Omental fat pad (tissue), 3 donors: ENCODE measurements at regions not wholly inside any gene's neighbourhood (a gene's known extent, or its start where the extent isn't known, plus 50 kb on each side); places are given as distances from the start of the nearest gene placed in this dataset.
"Not testable (repeated sequence)": the region's sequence is repeated elsewhere in the genome, so short reads cannot be mapped to it uniquely, and the experiment has no call there.

Experiments used
- ATAC-seq: fragments of 150-250 bp; one replicate; pipeline ENCODE4 v1.9.1; 2016; ENCODE audit warnings: mild to moderate bottlenecking, moderate library complexity; ENCODE audit not compliant: low FRiP score
- DNase-seq: peaks from one replicate; pipeline ENCODE4 v3.0.0-alpha.2; 2019; ENCODE audit warnings: low spot score
- CTCF ChIP-seq, 3 donors: fragments of 450-650 bp; IDR thresholded peaks; one replicate each; pipeline ENCODE4 v1.5.1; 2016 to 2017; ENCODE audit warnings: antibody characterized with exemption in 3 of 3, mild to moderate bottlenecking in 3 of 3, moderate library complexity in 2 of 3

- ATAC-seq (no peak), DNase-seq (no peak)
- no peak for TF ChIP-seq CTCF (IDR thresholded peaks at IDR 0.05)
Observed at GRCh38 chr3:144496141-144496835, 524.7 kb downstream of the DIPK2A start.

- no peak for ATAC-seq
Observed at GRCh38 chr3:144497452-144497851, 525.8 kb downstream of the DIPK2A start.

GRCh38 chr3:144499001-144499930 is 527.6 kb downstream of the DIPK2A start:
- no peak for ATAC-seq
- no peak for TF ChIP-seq CTCF (IDR thresholded peaks at IDR 0.05)
- DNase-seq = no peak

More at GRCh38 chr3:144497452-144497851, 525.8 kb downstream of the DIPK2A start:
- no peak for TF ChIP-seq CTCF (IDR thresholded peaks at IDR 0.05)
- DNase-seq = no peak

GRCh38 chr3:144501467-144501866 is 529.8 kb downstream of the DIPK2A start:
- TF ChIP-seq CTCF (IDR thresholded peaks at IDR 0.05) = no peak
- ATAC-seq (no peak), DNase-seq (no peak)

GRCh38 chr3:144502402-144502801 is 530.8 kb downstream of the DIPK2A start:
- DNase-seq = no peak
- no peak for TF ChIP-seq CTCF (IDR thresholded peaks at IDR 0.05)
- no peak for ATAC-seq

GRCh38 chr3:144506375-144506774 is 534.8 kb downstream of the DIPK2A start:
- DNase-seq, ATAC-seq: not testable (repeated sequence)

- TF ChIP-seq CTCF (IDR thresholded peaks at IDR 0.05) = no peak
- ATAC-seq (no peak), DNase-seq (no peak)
Observed at GRCh38 chr3:144511346-144511745, 539.7 kb downstream of the DIPK2A start.
